Activated CD4-positive, alpha-beta memory T cell treated with anti-CD3 and anti-CD28 coated beads for 36 hours (primary cell): ENCODE measurements at regions not wholly inside any gene's neighbourhood (a gene's known extent, or its start where the extent isn't known, plus 50 kb on each side); places are given as distances from the start of the nearest gene placed in this dataset.
"Not testable (repeated sequence)": the region's sequence is repeated elsewhere in the genome, so short reads cannot be mapped to it uniquely, and the experiment has no call there.

ENCODE experiments used
- CTCF ChIA-PET: fragments of 350-600 bp; sonication (Branson Sonifier 250); formaldehyde crosslinking; loops from one replicate; lab custom pipeline; 2021; ENCODE audit warnings: antibody characterized with exemption, inconsistent platforms; lab: Charles Lee
- POLR2A ChIA-PET: fragments of 350-600 bp; sonication (Branson Sonifier 250); formaldehyde crosslinking; loops from one replicate; lab custom pipeline; 2021; ENCODE audit warnings: antibody characterized with exemption; lab: Charles Lee
- DNase-seq: peaks from one replicate; pipeline ENCODE4 v3.0.0-alpha.2; 2020
- H3K27ac Mint-ChIP-seq: one replicate; pipeline ENCODE4 v1.8.0; 2021; ENCODE audit warnings: mixed read lengths
- H3K27me3 Mint-ChIP-seq: one replicate; pipeline ENCODE4 v1.8.0; 2021; ENCODE audit warnings: mixed read lengths
- H3K36me3 Mint-ChIP-seq: one replicate; pipeline ENCODE4 v1.8.0; 2021; ENCODE audit warnings: mixed read lengths
- H3K4me1 Mint-ChIP-seq: one replicate; pipeline ENCODE4 v1.8.0; 2021; ENCODE audit warnings: low read depth, mixed read lengths
- H3K4me3 Mint-ChIP-seq: one replicate; pipeline ENCODE4 v1.8.0; 2021; ENCODE audit warnings: mild to moderate bottlenecking, mixed read lengths
- H3K9me3 Mint-ChIP-seq: one replicate; pipeline ENCODE4 v1.8.0; 2021; ENCODE audit warnings: mixed read lengths
- intact Hi-C: fragments of 100-400 bp; cut with micrococcal nuclease; formaldehyde crosslinking; loops from one replicate; pipeline ENCODE4 v1.15.1; 2023

- H3K4me1 Mint-ChIP-seq, CTCF ChIA-PET, H3K9me3 Mint-ChIP-seq, H3K4me3 Mint-ChIP-seq, DNase-seq, POLR2A ChIA-PET, H3K27ac Mint-ChIP-seq, H3K36me3 Mint-ChIP-seq, intact Hi-C loops: not testable (repeated sequence)
- peaks cover 10% of the 10 kb centered on the region for H3K27me3 Mint-ChIP-seq
These were observed 167.3 kb downstream of the SEC23IP start for GRCh38 chr10:120059790-120060189.

- peaks cover 10% of the 10 kb centered on the region for H3K27me3 Mint-ChIP-seq
- no peak overlapping the region for H3K4me3 Mint-ChIP-seq
- H3K4me1 Mint-ChIP-seq: no peaks in the 10 kb centered on the region
- CTCF ChIA-PET: no interaction called here
- H3K9me3 Mint-ChIP-seq: peaks cover 3% of the 10 kb centered on the region
- H3K36me3 Mint-ChIP-seq: no peaks in the 10 kb centered on the region
- H3K27ac Mint-ChIP-seq: no peak overlapping the region
- DNase-seq: no peak
- POLR2A ChIA-PET: no interaction called here
- intact Hi-C loops: no loop called here
These were observed 174.9 kb downstream of the SEC23IP start for GRCh38 chr10:120067427-120067826.

GRCh38 chr10:120069700-120070099 lies 177.2 kb downstream of the SEC23IP start:
- DNase-seq: no peak
- ChIA-PET POLR2A (no interaction called here), CTCF (no interaction called here)
- Mint-ChIP-seq H3K27me3 (peaks cover 14% of the 10 kb centered on the region), H3K27ac (no peak overlapping the region), H3K4me3 (no peak overlapping the region), H3K36me3 (no peaks in the 10 kb centered on the region), H3K9me3 (peaks cover 7% of the 10 kb centered on the region), H3K4me1 (no peaks in the 10 kb centered on the region)
- intact Hi-C loops: no loop called here

- ChIA-PET CTCF (no interaction called here), POLR2A (no interaction called here)
- H3K27me3 Mint-ChIP-seq: peaks cover 21% of the 10 kb centered on the region
- H3K9me3 Mint-ChIP-seq: peaks cover 4% of the 10 kb centered on the region
- H3K36me3 Mint-ChIP-seq: no peaks in the 10 kb centered on the region
- intact Hi-C loops: no loop called here
- H3K27ac Mint-ChIP-seq: no peak overlapping the region
- H3K4me1 Mint-ChIP-seq: no peaks in the 10 kb centered on the region
- H3K4me3 Mint-ChIP-seq: no peak overlapping the region
- no peak for DNase-seq
These were observed 182.8 kb downstream of the SEC23IP start for GRCh38 chr10:120075349-120075748.

GRCh38 chr10:120076996-120077706 lies 184.6 kb downstream of the SEC23IP start:
- Mint-ChIP-seq H3K27ac (no peak overlapping the region), H3K4me1 (no peaks in the 10 kb centered on the region)

GRCh38 chr10:120077707-120078492 lies 185.4 kb downstream of the SEC23IP start:
- Mint-ChIP-seq H3K36me3 (no peaks in the 10 kb centered on the region), H3K4me3 (no peak overlapping the region), H3K27ac (no peak overlapping the region), H3K27me3 (peaks cover 23% of the 10 kb centered on the region), H3K4me1 (no peaks in the 10 kb centered on the region), H3K9me3 (peaks cover 4% of the 10 kb centered on the region)
- DNase-seq: peak; percentile 10
- ChIA-PET POLR2A (no interaction called here), CTCF (interaction anchor here (1.6 kb wide), 1 partner anchor 8 kb away, joined by 4 read pairs; no protein-coding TSS in a partner anchor)
- intact Hi-C loops: no loop called here

More at GRCh38 chr10:120076996-120077706, 184.6 kb downstream of the SEC23IP start:
- intact Hi-C loops: no loop called here
- ChIA-PET CTCF (interaction anchor here (1.6 kb wide), 1 partner anchor 9 kb away, joined by 4 read pairs; no protein-coding TSS in a partner anchor), POLR2A (no interaction called here)
- peaks cover 4% of the 10 kb centered on the region for H3K9me3 Mint-ChIP-seq
- peaks cover 22% of the 10 kb centered on the region for H3K27me3 Mint-ChIP-seq
- DNase-seq: no peak
- H3K36me3 Mint-ChIP-seq: no peaks in the 10 kb centered on the region
- H3K4me3 Mint-ChIP-seq: no peak overlapping the region

GRCh38 chr10:120085096-120085796 lies 192.7 kb downstream of the SEC23IP start:
- DNase-seq: no peak
- Mint-ChIP-seq H3K27me3 (peaks cover 5% of the 10 kb centered on the region), H3K27ac (no peak overlapping the region), H3K4me1 (no peaks in the 10 kb centered on the region), H3K9me3 (peaks cover 4% of the 10 kb centered on the region), H3K4me3 (no peak overlapping the region), H3K36me3 (no peaks in the 10 kb centered on the region)
- ChIA-PET CTCF (interaction anchor here (1.8 kb wide), 1 partner anchor 9 kb away, joined by 4 read pairs; no protein-coding TSS in a partner anchor), POLR2A (no interaction called here)
- intact Hi-C loops: no loop called here

- H3K27ac Mint-ChIP-seq: no peak overlapping the region
These were observed 193.5 kb downstream of the SEC23IP start for GRCh38 chr10:120086066-120086465.

GRCh38 chr10:120087109-120087508 lies 194.6 kb downstream of the SEC23IP start:
- no peak overlapping the region for H3K4me3 Mint-ChIP-seq
- no peaks in the 10 kb centered on the region for H3K4me1 Mint-ChIP-seq
- no peaks in the 10 kb centered on the region for H3K36me3 Mint-ChIP-seq
- intact Hi-C loops: no loop called here
- CTCF ChIA-PET: interaction anchor here (1.8 kb wide), 1 partner anchor 10 kb away, joined by 4 read pairs; no protein-coding TSS in a partner anchor
- H3K9me3 Mint-ChIP-seq: peaks cover 4% of the 10 kb centered on the region
- no peak for DNase-seq
- H3K27me3 Mint-ChIP-seq: peaks cover 3% of the 10 kb centered on the region
- no peak overlapping the region for H3K27ac Mint-ChIP-seq
- POLR2A ChIA-PET: no interaction called here

More at GRCh38 chr10:120086066-120086465, 193.5 kb downstream of the SEC23IP start:
- POLR2A ChIA-PET: no interaction called here
- DNase-seq: no peak
- intact Hi-C loops: no loop called here
- H3K27me3 Mint-ChIP-seq: peaks cover 7% of the 10 kb centered on the region
- no peaks in the 10 kb centered on the region for H3K4me1 Mint-ChIP-seq
- H3K36me3 Mint-ChIP-seq: no peaks in the 10 kb centered on the region
- peaks cover 4% of the 10 kb centered on the region for H3K9me3 Mint-ChIP-seq
- CTCF ChIA-PET: interaction anchor here (1.8 kb wide), 1 partner anchor 9 kb away, joined by 4 read pairs; no protein-coding TSS in a partner anchor
- H3K4me3 Mint-ChIP-seq: no peak overlapping the region

GRCh38 chr10:120095875-120096274 lies 203.3 kb downstream of the SEC23IP start:
- Mint-ChIP-seq H3K27ac (no peak overlapping the region), H3K36me3 (no peaks in the 10 kb centered on the region), H3K4me3 (no peak overlapping the region), H3K9me3 (peaks cover 5% of the 10 kb centered on the region), H3K27me3 (peaks cover 4% of the 10 kb centered on the region), H3K4me1 (no peaks in the 10 kb centered on the region)
- CTCF ChIA-PET: no interaction called here
- DNase-seq: no peak
- POLR2A ChIA-PET: no interaction called here
- intact Hi-C loops: no loop called here

GRCh38 chr10:120097766-120098165 lies 205.2 kb downstream of the SEC23IP start:
- Mint-ChIP-seq H3K9me3 (peaks cover 5% of the 10 kb centered on the region), H3K4me1 (no peaks in the 10 kb centered on the region), H3K36me3 (no peaks in the 10 kb centered on the region), H3K4me3 (no peak overlapping the region), H3K27ac (no peak overlapping the region), H3K27me3 (peaks cover 1% of the 10 kb centered on the region)
- intact Hi-C loops: no loop called here
- ChIA-PET POLR2A (no interaction called here), CTCF (no interaction called here)
- no peak for DNase-seq
